ENCODE measurements at regions not wholly inside any gene's neighbourhood (a gene's known extent, or its start where the extent isn't known, plus 50 kb on each side); places are given as distances from the start of the nearest gene placed in this dataset.

DNA sequence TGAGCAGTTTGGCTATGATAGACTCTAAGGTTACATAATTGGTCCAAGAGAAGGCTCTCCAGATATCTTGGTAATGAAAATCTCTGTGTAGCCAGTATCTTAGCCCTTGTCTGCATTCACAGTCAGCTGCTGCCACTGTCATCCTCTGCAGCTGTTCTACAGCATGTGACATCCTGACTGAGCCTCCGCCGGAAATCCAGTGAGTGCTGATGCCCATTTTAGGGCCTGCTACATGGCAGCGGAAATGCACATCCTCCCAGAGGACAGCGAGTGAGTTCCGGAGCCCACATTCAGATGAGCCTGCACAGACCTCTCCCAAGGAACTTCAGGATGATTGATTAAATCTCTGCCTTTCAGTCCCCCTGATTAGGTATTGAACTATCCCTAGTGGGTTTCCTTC is 237.1 kb downstream of the HHIPL2 start:
- no peak for TF ChIP-seq CTCF (IDR thresholded peaks at IDR 0.05)
- TF ChIP-seq POLR2A (IDR thresholded peaks at IDR 0.05): no peak
- no peak for TF ChIP-seq POLR2AphosphoS5 (IDR thresholded peaks at IDR 0.05)

Measured in prostate gland (tissue), 2 donors.